ENCODE measurements at regions not wholly inside any gene's neighbourhood (a gene's known extent, or its start where the extent isn't known, plus 50 kb on each side); places are given as distances from the start of the nearest gene placed in this dataset.

DNA sequence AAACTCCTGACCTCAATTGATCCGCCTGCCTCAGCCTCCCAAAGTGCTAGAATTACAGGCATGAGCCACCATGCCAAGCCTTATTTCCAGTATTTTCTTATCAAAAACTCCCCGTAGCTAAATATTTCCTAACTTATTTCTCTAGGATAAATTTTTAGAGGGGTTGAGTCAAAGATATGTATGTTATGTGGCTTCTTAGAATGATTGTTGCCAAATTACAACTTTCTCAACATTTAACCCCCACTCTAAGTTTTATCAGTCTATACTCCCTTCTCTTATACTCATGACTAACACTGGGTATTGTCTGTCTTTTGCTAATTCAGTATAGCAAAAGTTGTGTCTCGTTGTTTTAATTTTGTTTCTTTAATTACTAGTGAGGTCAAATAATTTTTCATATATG, 187.7 kb upstream of the LNX1 start:
- Histone ChIP-seq H3K27ac (ENCODE audit: low read depth, low read length) (no peak overlapping the region), H3K9me3 (ENCODE audit: control insufficient read depth, insufficient read depth, low read length) (no peaks in the 10 kb centered on the region), H3K27me3 (ENCODE audit: control insufficient read depth, insufficient read depth, low read length) (no peaks in the 10 kb centered on the region), H3K4me3 (ENCODE audit: low read depth, low read length) (no peak overlapping the region)
- no peak for TF ChIP-seq CTCF (IDR thresholded peaks at IDR 0.05; ENCODE audit: low read depth, low read length)
- ChIA-PET POLR2A (no interaction called here), CTCF (interaction anchor here (2.6 kb wide), 1 partner anchor 72 kb away, joined by 14 read pairs; no protein-coding TSS in a partner anchor)
- no peak for DNase-seq (ENCODE audit: low read depth, low spot score)

- TF ChIP-seq CTCF (IDR thresholded peaks at IDR 0.05; ENCODE audit: low read depth, low read length) = no peak
- Histone ChIP-seq H3K4me3 (ENCODE audit: low read depth, low read length) (no peak overlapping the region), H3K27me3 (ENCODE audit: control insufficient read depth, insufficient read depth, low read length) (no peaks in the 10 kb centered on the region), H3K27ac (ENCODE audit: low read depth, low read length) (no peak overlapping the region), H3K9me3 (ENCODE audit: control insufficient read depth, insufficient read depth, low read length) (no peaks in the 10 kb centered on the region)
- CTCF ChIA-PET = interaction anchor here (1.0 to 2.6 kb wide), 3 partner anchors 72 to 455 kb away, joined by 3 to 14 read pairs (median 3); no protein-coding TSS in a partner anchor
- DNase-seq (ENCODE audit: low read depth, low spot score) = no peak
- POLR2A ChIA-PET = no interaction called here
Observed at GRCh38 chr4:53778155-53778554, 186.9 kb upstream of the LNX1 start.

DNA sequence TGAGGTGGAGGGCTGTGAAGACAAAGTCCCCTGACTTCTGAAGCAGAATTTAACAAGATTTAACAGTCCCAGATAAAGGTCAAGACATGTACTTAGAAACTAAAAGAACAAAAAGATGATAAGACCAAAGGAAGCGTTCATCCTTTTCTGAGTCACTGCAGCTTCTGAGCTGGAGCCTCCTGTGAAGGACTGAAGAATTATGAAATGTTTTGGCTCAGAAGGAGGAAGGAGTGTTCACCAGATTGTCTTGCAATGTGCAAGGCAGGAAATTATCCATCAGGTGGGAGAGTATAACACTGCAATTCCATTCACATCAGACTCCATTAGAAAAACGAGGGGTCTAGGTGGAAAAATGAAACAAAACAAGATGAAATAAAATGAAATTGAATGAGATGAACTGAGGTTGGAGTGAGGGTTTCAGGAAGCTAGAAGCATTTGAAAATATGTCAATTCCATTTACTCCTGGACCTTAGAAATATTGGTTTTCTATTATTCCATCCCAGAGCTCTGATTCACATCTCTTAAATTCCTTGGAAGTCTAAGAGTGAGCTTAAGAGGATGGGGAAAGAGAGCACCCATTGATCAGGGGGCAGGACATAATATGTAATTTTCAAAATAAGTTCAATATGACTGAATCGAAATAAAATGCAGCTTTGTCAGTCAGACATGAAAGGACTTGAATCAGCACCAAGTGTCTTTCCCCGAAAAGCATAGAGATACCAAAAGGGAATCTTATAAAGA, 186.1 kb upstream of the LNX1 start:
- Histone ChIP-seq H3K27ac (ENCODE audit: low read depth, low read length) (peak overlapping the region; percentile 76), H3K9me3 (ENCODE audit: control insufficient read depth, insufficient read depth, low read length) (no peaks in the 10 kb centered on the region), H3K4me3 (ENCODE audit: low read depth, low read length) (no peak overlapping the region), H3K27me3 (ENCODE audit: control insufficient read depth, insufficient read depth, low read length) (no peaks in the 10 kb centered on the region)
- ChIA-PET POLR2A (interaction anchor here (1.0 to 1.3 kb wide), 2 partner anchors 13 to 15 kb away, joined by 3 read pairs; no protein-coding TSS in a partner anchor), CTCF (interaction anchor here (0.9 to 2.6 kb wide), 4 partner anchors 68 to 455 kb away, joined by 3 to 14 read pairs (median 3); no protein-coding TSS in a partner anchor)
- DNase-seq (ENCODE audit: low read depth, low spot score) = peak; percentile 59
- no peak for TF ChIP-seq CTCF (IDR thresholded peaks at IDR 0.05; ENCODE audit: low read depth, low read length)

DNA sequence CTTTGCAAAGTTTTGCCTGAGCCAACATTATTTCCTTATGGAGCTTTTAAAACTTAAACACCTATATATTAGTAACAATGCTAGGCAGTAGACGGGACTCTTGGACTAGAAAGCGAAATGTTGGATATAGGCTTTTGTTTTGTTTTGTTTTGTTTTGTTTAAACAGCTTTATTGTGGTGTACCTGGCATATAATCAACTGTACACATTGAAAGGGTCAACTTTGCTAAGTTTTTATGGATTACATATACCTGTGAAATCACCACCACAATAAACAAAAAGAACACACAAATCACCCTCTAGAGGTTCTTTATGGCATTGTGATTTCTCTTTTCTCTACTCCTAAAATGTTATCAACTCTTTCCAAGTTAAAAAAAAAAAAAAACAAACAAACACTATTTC, 184.9 kb upstream of the LNX1 start:
- DNase-seq (ENCODE audit: low read depth, low spot score) = no peak

More for the DNA sequence above, 184.9 kb upstream of the LNX1 start:
- Histone ChIP-seq H3K27ac (ENCODE audit: low read depth, low read length) (no peak overlapping the region), H3K4me3 (ENCODE audit: low read depth, low read length) (no peak overlapping the region), H3K9me3 (ENCODE audit: control insufficient read depth, insufficient read depth, low read length) (no peaks in the 10 kb centered on the region), H3K27me3 (ENCODE audit: control insufficient read depth, insufficient read depth, low read length) (no peaks in the 10 kb centered on the region)
- TF ChIP-seq CTCF (IDR thresholded peaks at IDR 0.05; ENCODE audit: low read depth, low read length) = no peak
- POLR2A ChIA-PET = interaction anchor here (0.7 to 1.3 kb wide), 2 partner anchors 12 to 64 kb away, joined by 3 to 4 read pairs; no protein-coding TSS in a partner anchor
- CTCF ChIA-PET = interaction anchor here (0.7 kb wide), 3 partner anchors 140 to 785 kb away, joined by 3 to 4 read pairs (median 3); no protein-coding TSS in a partner anchor
